SJSA1 (cell line): ENCODE measurements at regions not wholly inside any gene's neighbourhood (a gene's known extent, or its start where the extent isn't known, plus 50 kb on each side); places are given as distances from the start of the nearest gene placed in this dataset.

Experiments used
- DNase-seq, 2 experiments: peaks; one replicate each; pipeline ENCODE4 v3.0.0-alpha.2; 2015 to 2020; ENCODE audit warnings: low spot score in 2 of 2, low read depth in 1 of 2
- H3K27ac ChIP-seq: fragments of 250-450 bp; sonication (Bioruptor Pico); 2 replicates; pipeline ENCODE4 v1.5.1; 2020; ENCODE audit warnings: mild to moderate bottlenecking, moderate library complexity
- H3K27me3 ChIP-seq: fragments of 250-450 bp; sonication (Bioruptor Pico); replicated peaks from 2 replicates; pipeline ENCODE4 v1.5.1; 2020; ENCODE audit warnings: mild to moderate bottlenecking, moderate library complexity
- H3K36me3 ChIP-seq: fragments of 250-450 bp; sonication (Bioruptor Pico); 2 replicates; pipeline ENCODE4 v1.5.1; 2020; ENCODE audit warnings: mild to moderate bottlenecking
- H3K4me1 ChIP-seq: fragments of 250-450 bp; sonication (Bioruptor Pico); replicated peaks from 2 replicates; pipeline ENCODE4 v1.6.1; 2021; ENCODE audit warnings: mild to moderate bottlenecking
- H3K4me3 ChIP-seq: fragments of 250-450 bp; sonication (Bioruptor Pico); 2 replicates; pipeline ENCODE4 v1.5.1; 2020; ENCODE audit warnings: mild to moderate bottlenecking
- H3K9me3 ChIP-seq: fragments of 250-450 bp; sonication (Bioruptor Pico); replicated peaks from 2 replicates; pipeline ENCODE4 v1.5.1; 2020; ENCODE audit warnings: mild to moderate bottlenecking

DNA sequence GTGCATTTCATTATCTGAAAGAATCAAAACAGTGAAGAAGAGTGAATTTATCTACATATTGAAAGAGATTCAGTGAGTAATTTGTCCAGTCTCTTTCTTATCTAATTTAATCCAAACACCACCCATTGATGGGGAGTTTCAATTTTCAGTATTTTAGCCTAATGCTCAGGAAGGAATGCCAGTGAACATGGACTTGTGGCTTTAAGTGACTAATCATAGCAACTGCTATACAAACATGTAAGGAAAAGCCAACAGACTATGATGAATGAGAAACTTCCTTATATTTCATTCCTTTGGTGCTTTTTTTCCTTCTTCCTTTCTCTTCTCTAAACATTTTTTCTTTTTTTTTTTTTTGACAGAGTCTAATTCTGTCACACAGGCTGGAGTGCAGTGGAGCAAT is 885.8 kb downstream of the KCNJ2 start:
- Histone ChIP-seq H3K36me3 (no peaks in the 10 kb centered on the region), H3K27me3 (no peaks in the 10 kb centered on the region), H3K4me3 (no peak overlapping the region), H3K27ac (no peak overlapping the region), H3K9me3 (0 out of 2 replicates have a peak, but pooled peaks cover 4% of the 10 kb centered on the region), H3K4me1 (no peaks in the 10 kb centered on the region)
- no peak for DNase-seq

DNA sequence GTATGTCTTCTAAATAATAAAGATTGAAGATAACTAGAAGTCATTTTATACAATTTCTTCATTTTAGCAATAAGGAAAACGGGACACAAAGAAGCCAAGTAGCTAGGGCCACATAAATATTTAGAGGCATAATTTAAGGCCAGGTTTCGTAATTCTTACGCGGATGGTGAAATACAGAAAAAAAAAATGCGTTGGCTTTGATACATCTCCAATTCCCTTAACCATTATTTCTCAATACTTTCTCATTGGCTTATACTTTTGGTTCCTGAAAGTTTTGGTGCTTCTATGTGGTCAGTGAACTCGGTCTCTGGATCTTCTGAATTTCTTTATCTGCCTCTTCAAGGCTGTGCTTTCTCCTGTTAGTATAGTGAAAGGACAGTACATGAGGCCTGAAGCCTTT is 888.1 kb downstream of the KCNJ2 start:
- H3K9me3 ChIP-seq = no peaks in the 10 kb centered on the region
- no peaks in the 10 kb centered on the region for H3K4me1 ChIP-seq
- H3K36me3 ChIP-seq = no peaks in the 10 kb centered on the region
- H3K27me3 ChIP-seq = no peaks in the 10 kb centered on the region
- H3K27ac ChIP-seq = no peak overlapping the region
- H3K4me3 ChIP-seq = no peak overlapping the region
- DNase-seq = no peak

DNA sequence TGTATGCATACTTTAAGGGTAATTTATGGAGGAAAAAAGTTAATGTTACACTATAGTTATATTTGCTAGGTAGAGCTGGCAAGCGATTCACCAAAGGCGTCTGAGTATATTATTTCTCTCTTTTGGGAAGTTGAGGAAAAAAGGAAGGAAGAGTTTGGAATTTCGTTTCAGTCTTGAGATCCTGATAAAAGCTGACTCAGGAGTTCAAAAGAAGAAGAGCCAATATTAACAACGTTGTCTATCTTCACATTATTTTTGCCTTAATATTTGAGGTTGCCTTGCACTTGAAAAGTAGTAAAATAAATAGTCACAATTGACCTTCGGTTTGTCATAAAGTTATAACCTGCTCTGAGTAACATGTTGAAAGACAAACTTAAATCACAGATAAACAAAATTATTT is 888.6 kb downstream of the KCNJ2 start:
- Histone ChIP-seq H3K27me3 (no peaks in the 10 kb centered on the region), H3K27ac (no peak overlapping the region), H3K9me3 (no peaks in the 10 kb centered on the region), H3K36me3 (no peaks in the 10 kb centered on the region), H3K4me3 (no peak overlapping the region), H3K4me1 (no peaks in the 10 kb centered on the region)
- DNase-seq = no peak

DNA sequence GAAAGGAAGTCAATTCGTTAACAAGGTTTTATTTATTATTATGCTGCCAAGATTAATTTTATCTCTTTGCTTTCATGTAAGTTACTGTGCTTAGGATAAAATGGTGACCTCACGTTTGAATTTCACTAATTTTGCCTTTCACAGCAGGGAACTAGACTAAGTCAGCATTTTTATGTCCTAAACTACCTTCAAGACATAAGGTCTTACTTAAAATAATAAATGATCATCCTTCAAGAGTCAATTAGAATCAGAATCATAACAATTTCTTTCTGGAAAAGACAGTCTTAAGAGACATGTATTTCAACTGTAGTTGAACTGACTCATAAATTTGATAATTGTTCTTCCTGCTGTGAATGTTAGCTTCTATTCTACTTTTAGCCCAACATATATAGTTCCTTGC is 893.8 kb downstream of the KCNJ2 start:
- DNase-seq = no peak

DNA sequence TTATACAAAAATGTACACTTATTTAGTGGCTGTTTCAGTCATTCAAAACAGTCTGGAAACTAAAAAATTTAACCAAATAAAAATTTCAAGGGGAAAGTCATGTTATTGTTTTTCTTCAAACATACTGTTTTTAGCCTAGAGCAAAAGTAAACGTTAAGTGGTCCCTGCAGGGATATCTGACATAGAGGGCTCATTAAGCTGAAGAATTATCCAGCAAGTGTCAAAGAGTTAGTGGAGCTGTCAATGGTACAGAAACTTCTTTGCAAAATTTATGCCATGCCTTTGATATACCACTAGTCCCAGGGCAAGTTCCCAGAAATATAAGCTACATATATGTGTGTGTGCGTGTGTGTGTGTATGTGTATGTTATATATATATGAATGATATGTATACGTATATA is 894.2 kb downstream of the KCNJ2 start:
- Histone ChIP-seq H3K4me3 (no peak overlapping the region), H3K27me3 (no peaks in the 10 kb centered on the region), H3K9me3 (no peaks in the 10 kb centered on the region), H3K4me1 (no peaks in the 10 kb centered on the region), H3K27ac (no peak overlapping the region), H3K36me3 (no peaks in the 10 kb centered on the region)
- DNase-seq = no peak

More for the DNA sequence above, 893.8 kb downstream of the KCNJ2 start:
- Histone ChIP-seq H3K27ac (no peak overlapping the region), H3K27me3 (no peaks in the 10 kb centered on the region), H3K4me3 (no peak overlapping the region), H3K4me1 (no peaks in the 10 kb centered on the region), H3K9me3 (no peaks in the 10 kb centered on the region), H3K36me3 (no peaks in the 10 kb centered on the region)

DNA sequence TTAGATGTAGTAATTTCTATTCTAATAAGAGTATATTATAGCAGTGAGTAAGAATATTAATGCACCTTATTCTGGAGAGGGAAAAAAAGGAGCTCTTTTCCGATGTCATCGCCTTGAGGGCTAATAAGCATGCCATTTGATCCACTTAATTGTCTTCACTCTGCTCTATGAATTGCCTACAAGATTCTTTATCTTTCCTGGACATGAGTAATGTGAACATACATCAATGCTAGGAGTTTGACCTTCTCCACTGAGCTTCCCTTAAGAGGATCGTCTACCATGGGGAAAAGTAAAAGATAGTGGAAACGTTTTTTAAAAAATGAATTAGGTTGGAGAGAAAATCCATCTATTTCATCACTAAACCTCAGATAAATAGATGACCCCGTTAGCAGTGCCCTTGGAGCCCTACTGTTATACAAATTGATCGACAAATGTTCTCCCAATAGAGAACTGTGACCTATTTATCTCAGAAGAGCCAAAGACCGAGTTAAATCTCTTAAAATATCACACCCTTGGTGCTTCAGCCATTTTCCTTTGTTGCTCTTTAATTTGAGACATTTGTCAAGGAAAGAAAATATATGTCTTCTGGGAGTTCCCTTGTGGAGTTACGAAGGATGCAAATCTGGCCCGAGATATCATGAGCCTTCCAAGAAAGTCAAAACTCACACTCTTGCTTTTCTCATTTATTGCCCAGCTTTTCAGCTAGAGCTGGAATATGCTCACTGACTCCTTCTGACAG is 898.5 kb downstream of the KCNJ2 start:
- Histone ChIP-seq H3K4me1 (peaks cover 4% of the 10 kb centered on the region), H3K27ac (no peak overlapping the region), H3K4me3 (no peak overlapping the region), H3K9me3 (no peaks in the 10 kb centered on the region), H3K36me3 (no peaks in the 10 kb centered on the region), H3K27me3 (no peaks in the 10 kb centered on the region)
- no peak for DNase-seq

DNA sequence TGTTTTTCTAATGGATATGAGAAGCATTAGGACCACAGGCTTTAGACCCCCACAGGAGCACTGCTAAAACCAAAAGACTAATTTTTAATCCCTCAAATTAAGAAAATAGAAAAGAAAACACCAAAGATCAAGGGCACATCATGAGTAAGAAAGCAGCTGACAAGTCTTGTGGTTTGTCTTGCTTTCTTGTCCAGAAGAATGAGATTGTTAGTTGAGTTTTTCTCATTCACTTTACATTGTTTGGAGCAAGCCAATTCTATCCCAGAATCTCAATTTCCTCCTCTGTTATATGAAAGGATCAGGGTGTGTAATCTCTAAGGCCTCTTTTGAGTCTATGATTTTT is 899.0 kb downstream of the KCNJ2 start:
- H3K4me3 ChIP-seq = no peak overlapping the region
- H3K9me3 ChIP-seq = no peaks in the 10 kb centered on the region
- H3K4me1 ChIP-seq = peaks cover 4% of the 10 kb centered on the region
- no peak for DNase-seq
- H3K27ac ChIP-seq = no peak overlapping the region
- no peaks in the 10 kb centered on the region for H3K36me3 ChIP-seq
- H3K27me3 ChIP-seq = no peaks in the 10 kb centered on the region

DNA sequence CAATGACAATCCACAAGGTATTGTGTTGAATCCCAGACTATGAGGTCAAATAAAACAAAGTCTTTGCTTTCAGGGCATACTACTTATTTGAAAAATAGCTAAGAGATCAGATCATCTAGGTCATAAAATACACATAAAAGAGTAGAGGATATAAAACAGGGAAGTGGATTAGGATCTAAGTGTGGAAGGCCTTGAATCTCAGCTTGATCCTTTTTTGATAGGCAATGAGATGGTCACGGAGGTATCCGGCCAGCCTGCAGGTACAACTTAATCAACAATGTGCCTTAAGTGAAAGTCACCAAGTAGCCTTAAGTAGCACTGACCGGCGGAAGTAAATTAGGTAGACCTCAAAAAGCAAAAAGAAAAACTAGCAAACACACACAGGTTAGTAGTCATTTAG is 901.7 kb downstream of the KCNJ2 start:
- DNase-seq = no peak
- H3K27me3 ChIP-seq = no peaks in the 10 kb centered on the region
- peaks cover 4% of the 10 kb centered on the region for H3K4me1 ChIP-seq
- H3K9me3 ChIP-seq = no peaks in the 10 kb centered on the region
- no peaks in the 10 kb centered on the region for H3K36me3 ChIP-seq
- no peak overlapping the region for H3K27ac ChIP-seq
- H3K4me3 ChIP-seq = no peak overlapping the region

DNA sequence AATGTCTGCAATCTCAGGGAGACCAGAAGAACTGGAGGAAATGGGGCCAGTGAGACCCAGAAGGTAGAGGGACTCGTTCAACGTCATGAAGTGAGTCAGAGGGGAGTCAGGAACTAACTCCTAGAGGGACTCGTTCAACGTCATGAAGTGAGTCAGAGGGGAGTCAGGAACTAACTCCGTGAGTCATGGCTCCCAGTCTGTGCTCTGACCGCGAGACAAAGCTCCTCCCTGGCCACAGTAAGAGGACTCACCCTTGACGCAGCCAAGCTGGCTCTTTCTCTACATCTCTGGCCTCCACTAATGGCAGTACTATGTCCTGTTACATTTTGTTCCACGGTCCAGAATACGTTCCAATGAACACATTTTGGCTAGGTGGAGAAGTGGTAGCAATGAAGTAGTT is 902.5 kb downstream of the KCNJ2 start:
- H3K4me1 ChIP-seq = peaks cover 4% of the 10 kb centered on the region
- no peaks in the 10 kb centered on the region for H3K9me3 ChIP-seq
- peak; percentile 64 to 86 for DNase-seq
- no peaks in the 10 kb centered on the region for H3K36me3 ChIP-seq
- peak overlapping the region; percentile 49 for H3K27ac ChIP-seq
- no peak overlapping the region for H3K4me3 ChIP-seq
- no peaks in the 10 kb centered on the region for H3K27me3 ChIP-seq

DNA sequence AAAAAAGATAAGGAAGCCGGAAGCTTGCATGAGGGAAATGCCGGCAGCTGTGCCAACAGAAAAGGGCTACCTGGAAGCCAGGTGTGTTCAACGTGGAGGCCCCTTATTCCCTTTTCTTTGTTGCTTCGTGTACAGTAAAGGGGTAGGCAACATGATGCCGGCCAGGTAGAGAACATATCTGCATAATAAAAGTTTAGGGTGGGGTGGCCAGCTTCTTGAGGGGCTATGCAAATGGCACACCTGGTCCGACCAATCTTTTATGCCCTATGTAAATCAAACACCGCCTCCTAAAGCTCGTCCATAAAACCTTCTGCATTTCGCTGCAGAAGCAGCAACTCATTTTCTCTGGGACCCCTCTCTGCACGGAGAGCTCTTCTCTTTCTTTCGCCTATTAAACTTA is 911.6 kb downstream of the KCNJ2 start:
- Histone ChIP-seq H3K9me3 (no peaks in the 10 kb centered on the region), H3K27me3 (no peaks in the 10 kb centered on the region), H3K4me3 (no peak overlapping the region), H3K36me3 (no peaks in the 10 kb centered on the region), H3K27ac (no peak overlapping the region), H3K4me1 (no peaks in the 10 kb centered on the region)
- DNase-seq = no peak

DNA sequence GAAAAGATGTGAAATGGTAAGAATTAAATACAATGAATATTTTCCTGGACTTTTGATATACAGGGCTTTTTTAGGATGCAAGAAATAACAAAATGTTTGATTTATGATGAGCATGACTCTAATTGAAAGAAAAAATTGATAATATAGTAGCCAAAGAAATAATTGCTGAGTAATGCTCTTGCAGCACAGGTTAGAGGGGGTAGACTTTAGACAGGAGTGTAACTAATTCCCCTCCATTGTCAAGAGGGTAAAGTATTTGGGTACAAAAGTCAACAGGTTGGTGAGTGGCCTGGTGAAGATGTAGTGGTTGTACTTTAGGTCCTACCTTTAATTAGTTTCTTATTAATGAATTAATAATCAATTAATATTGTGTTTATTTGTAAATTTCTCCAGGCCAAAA is 912.3 kb downstream of the KCNJ2 start:
- no peaks in the 10 kb centered on the region for H3K4me1 ChIP-seq
- H3K27ac ChIP-seq = no peak overlapping the region
- H3K9me3 ChIP-seq = no peaks in the 10 kb centered on the region
- H3K4me3 ChIP-seq = no peak overlapping the region
- H3K36me3 ChIP-seq = no peaks in the 10 kb centered on the region
- no peak for DNase-seq
- no peaks in the 10 kb centered on the region for H3K27me3 ChIP-seq

DNA sequence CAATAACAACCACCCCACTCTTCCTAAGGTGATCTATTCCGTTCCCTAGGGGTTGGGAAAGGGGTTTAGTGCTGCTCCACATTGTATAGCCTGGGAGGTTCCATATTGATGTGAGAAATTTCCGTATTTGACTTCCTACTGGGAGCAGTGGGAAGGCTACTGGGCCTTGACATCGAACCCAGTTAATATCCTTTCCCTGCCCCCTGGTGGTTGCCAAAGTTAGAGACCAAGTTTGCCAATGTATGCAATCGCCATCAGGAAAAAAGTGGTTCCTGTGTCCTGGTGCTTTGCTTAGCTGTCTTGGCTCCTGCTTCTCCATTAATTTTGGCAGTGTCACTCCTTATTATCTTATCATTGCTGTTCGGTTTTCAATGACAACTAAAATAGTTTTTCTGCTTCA is 914.9 kb downstream of the KCNJ2 start:
- Histone ChIP-seq H3K27me3 (no peaks in the 10 kb centered on the region), H3K4me3 (no peak overlapping the region), H3K27ac (no peak overlapping the region), H3K9me3 (no peaks in the 10 kb centered on the region), H3K36me3 (no peaks in the 10 kb centered on the region), H3K4me1 (no peaks in the 10 kb centered on the region)
- DNase-seq = peak in 1 of 2 experiments; percentile 11

DNA sequence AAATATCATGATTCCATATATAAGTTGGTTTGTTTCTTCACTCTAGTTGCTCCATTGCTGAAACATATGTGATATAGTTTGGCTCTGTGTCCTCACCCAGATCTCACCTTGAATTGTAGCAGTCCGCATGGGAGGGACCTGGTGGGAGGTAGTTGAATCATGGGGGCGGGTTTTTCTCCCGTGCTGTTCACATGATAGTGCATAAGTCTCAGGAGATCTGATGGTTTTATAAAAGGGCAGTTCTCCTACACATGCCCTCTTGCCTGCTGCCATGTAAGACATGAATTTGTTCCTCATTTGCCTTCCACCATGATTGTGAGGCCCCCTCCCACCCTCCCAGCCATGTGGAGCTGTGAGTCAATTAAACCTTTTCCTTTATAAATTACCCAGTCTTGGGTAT is 915.5 kb downstream of the KCNJ2 start:
- no peaks in the 10 kb centered on the region for H3K9me3 ChIP-seq
- H3K27ac ChIP-seq = no peak overlapping the region
- no peaks in the 10 kb centered on the region for H3K4me1 ChIP-seq
- no peaks in the 10 kb centered on the region for H3K27me3 ChIP-seq
- no peak for DNase-seq
- no peaks in the 10 kb centered on the region for H3K36me3 ChIP-seq
- H3K4me3 ChIP-seq = no peak overlapping the region

DNA sequence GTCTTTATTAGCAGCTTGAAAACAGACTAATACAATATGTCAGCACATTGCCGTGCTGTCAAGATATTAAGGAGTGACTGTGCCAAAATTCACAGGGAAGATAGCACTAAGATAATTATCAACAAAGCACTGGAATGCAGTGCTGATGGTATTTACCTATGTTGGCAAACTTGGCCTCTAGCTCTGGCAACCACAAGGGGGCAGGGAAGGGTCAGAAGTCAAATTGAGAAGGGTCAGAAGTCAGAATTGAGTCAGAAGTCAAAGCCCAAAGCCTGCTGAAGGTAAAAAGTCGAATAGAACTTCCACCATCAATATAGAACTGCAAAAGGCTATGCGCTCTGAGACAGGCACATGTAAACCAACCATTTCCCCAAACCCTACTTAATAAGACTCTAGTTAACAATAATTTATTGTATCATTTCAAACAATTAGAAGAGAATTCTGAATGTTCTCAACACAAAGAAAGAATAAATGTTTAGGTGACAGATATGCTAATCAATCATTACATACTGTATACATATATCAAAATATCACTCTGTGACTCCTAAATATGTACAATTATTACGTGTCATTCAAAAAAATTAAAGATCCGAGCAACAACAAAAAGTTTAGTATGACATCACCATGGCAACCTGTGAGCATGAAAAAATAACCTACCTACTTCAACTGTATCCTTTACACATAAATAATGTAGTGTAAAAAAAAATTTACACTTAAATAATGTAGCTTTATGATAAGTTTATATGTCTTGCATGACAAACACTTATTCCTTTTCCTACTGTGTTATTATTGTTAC is 916.1 kb downstream of the KCNJ2 start:
- H3K27me3 ChIP-seq = no peaks in the 10 kb centered on the region
- no peaks in the 10 kb centered on the region; the same call in 1 of the 2 replicates for H3K9me3 ChIP-seq
- no peak overlapping the region for H3K27ac ChIP-seq
- no peaks in the 10 kb centered on the region for H3K36me3 ChIP-seq
- no peak overlapping the region for H3K4me3 ChIP-seq
- no peak for DNase-seq
- no peaks in the 10 kb centered on the region for H3K4me1 ChIP-seq
